CD4-positive, alpha-beta T cell (primary cell): ENCODE measurements at regions not wholly inside any gene's neighbourhood (a gene's known extent, or its start where the extent isn't known, plus 50 kb on each side); places are given as distances from the start of the nearest gene placed in this dataset.

ENCODE experiments used
- ATAC-seq: fragments of 200-7000 bp; cut with Tn5 transposase; one replicate; pipeline ENCODE4 v1.10.0; 2022; ENCODE audit warnings: mild to moderate bottlenecking; ENCODE audit not compliant: poor library complexity
- CTCF ChIA-PET: fragments of 350-600 bp; sonication (Branson Sonifier 250); formaldehyde crosslinking; loops from one replicate; lab custom pipeline; 2021; ENCODE audit warnings: antibody characterized with exemption, inconsistent platforms; lab: Charles Lee
- POLR2A ChIA-PET: fragments of 350-600 bp; sonication (Branson Sonifier 250); formaldehyde crosslinking; loops from one replicate; lab custom pipeline; 2021; ENCODE audit warnings: antibody characterized with exemption, inconsistent platforms; lab: Charles Lee
- DNase-seq, 14 experiments: peaks; one replicate each; pipeline ENCODE4 v3.0.0-alpha.2; 2013 to 2020; ENCODE audit warnings: mixed read lengths in 2 of 14
- H3K27ac ChIP-seq, 2 donors: one replicate each; pipeline versions ENCODE4 v1.5.1 to v1.7.0; 2013; ENCODE audit warnings: low read length in 2 of 2, low read depth in 1 of 2, mild to moderate bottlenecking in 1 of 2
- H3K27me3 ChIP-seq, 2 experiments: 1 replicate in 1 of 2; 2 replicates in 1 of 2; pipeline versions ENCODE4 v1.6.1 to v1.7.0; 2013; ENCODE audit warnings: low read length in 2 of 2, control low read depth in 1 of 2, mild to moderate bottlenecking in 1 of 2, moderate library complexity in 1 of 2; ENCODE audit not compliant: insufficient read depth in 2 of 2, control insufficient read depth in 1 of 2
- H3K36me3 ChIP-seq: one replicate; pipeline ENCODE4 v1.6.1; 2013; ENCODE audit warnings: low read length, control low read depth; ENCODE audit not compliant: insufficient read depth
- H3K4me1 ChIP-seq: one replicate; pipeline ENCODE4 v1.6.1; 2013; ENCODE audit warnings: low read length, control low read depth; ENCODE audit not compliant: insufficient read depth
- H3K4me3 ChIP-seq: one replicate; pipeline ENCODE4 v1.5.1; 2013; ENCODE audit warnings: mild to moderate bottlenecking, low read length, moderate library complexity
- H3K9me3 ChIP-seq, 2 experiments: 1 replicate in 1 of 2; 2 replicates in 1 of 2; pipeline versions ENCODE4 v1.6.1 to v1.7.0; 2013; ENCODE audit warnings: low read length in 2 of 2, mild to moderate bottlenecking in 2 of 2, control low read depth in 1 of 2, moderate library complexity in 1 of 2; ENCODE audit not compliant: control insufficient read depth in 1 of 2, insufficient read depth in 1 of 2
- H3K27ac Mint-ChIP-seq: one replicate; pipeline ENCODE4 v1.8.0; 2020; ENCODE audit warnings: mixed read lengths
- H3K27me3 Mint-ChIP-seq: one replicate; pipeline ENCODE4 v1.8.0; 2021; ENCODE audit warnings: mixed read lengths
- H3K36me3 Mint-ChIP-seq: one replicate; pipeline ENCODE4 v1.8.0; 2021; ENCODE audit warnings: low read depth, mixed read lengths
- H3K4me1 Mint-ChIP-seq: one replicate; pipeline ENCODE4 v1.8.0; 2021; ENCODE audit warnings: low read depth, mixed read lengths
- H3K4me3 Mint-ChIP-seq: one replicate; pipeline ENCODE4 v1.8.0; 2020; ENCODE audit warnings: mild to moderate bottlenecking, mixed read lengths
- H3K9me3 Mint-ChIP-seq: one replicate; pipeline ENCODE4 v1.8.0; 2020; ENCODE audit warnings: mixed read lengths
- intact Hi-C, 2 experiments: fragments of 100-400 bp; cut with DNase I in 1 of 2; cut with micrococcal nuclease in 1 of 2; formaldehyde crosslinking; loops; one replicate each; pipeline versions ENCODE4 v1.15.1 to v1.9.0; 2023 to 2025; cut with DNase I, micrococcal nuclease
- TF ChIP-seq, protein P1 (sequence below): fragments of 200-600 bp; IDR thresholded peaks from one replicate; pipeline ENCODE4 v1.8.0; 2022; ENCODE audit warnings: antibody characterized with exemption, mild to moderate bottlenecking

DNA sequence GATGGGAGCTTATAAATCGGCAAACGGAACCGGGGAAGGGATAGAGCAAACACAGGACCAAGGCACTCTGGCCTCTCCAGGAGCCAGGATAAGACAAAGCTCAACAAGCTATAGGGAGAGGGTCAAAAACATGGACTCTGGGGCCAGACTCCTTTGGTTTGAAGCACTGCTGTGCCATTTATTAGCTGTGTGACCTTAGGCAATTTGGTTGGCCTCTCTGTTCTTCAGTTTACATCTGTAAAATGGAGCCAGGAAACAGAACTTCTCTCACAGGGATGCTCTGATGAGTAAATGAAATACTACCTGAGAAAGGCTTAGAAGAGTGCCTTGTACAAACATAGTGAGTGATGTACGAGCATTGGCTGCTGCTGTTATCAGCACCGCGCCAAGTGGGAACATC is 213.3 kb upstream of the PWP1 start:
- Histone ChIP-seq H3K4me1 (peaks cover 34% of the 10 kb centered on the region), H3K27ac (no peak overlapping the region), H3K27me3 (no peaks in the 10 kb centered on the region), H3K36me3 (no peaks in the 10 kb centered on the region), H3K4me3 (no peak overlapping the region), H3K9me3 (no peaks in the 10 kb centered on the region)
- DNase-seq: no peak
- H3K36me3 Mint-ChIP-seq: no peaks in the 10 kb centered on the region
- H3K9me3 Mint-ChIP-seq: no peaks in the 10 kb centered on the region
- peaks cover 39% of the 10 kb centered on the region for H3K4me1 Mint-ChIP-seq
- POLR2A ChIA-PET: no interaction called here
- intact Hi-C loops: no loop called here
- TF ChIP-seq, protein P1, sequence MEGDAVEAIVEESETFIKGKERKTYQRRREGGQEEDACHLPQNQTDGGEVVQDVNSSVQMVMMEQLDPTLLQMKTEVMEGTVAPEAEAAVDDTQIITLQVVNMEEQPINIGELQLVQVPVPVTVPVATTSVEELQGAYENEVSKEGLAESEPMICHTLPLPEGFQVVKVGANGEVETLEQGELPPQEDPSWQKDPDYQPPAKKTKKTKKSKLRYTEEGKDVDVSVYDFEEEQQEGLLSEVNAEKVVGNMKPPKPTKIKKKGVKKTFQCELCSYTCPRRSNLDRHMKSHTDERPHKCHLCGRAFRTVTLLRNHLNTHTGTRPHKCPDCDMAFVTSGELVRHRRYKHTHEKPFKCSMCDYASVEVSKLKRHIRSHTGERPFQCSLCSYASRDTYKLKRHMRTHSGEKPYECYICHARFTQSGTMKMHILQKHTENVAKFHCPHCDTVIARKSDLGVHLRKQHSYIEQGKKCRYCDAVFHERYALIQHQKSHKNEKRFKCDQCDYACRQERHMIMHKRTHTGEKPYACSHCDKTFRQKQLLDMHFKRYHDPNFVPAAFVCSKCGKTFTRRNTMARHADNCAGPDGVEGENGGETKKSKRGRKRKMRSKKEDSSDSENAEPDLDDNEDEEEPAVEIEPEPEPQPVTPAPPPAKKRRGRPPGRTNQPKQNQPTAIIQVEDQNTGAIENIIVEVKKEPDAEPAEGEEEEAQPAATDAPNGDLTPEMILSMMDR: no peak
- H3K4me3 Mint-ChIP-seq: no peak overlapping the region
- ATAC-seq: no peak
- no peaks in the 10 kb centered on the region for H3K27me3 Mint-ChIP-seq
- CTCF ChIA-PET: no interaction called here
- H3K27ac Mint-ChIP-seq: no peak overlapping the region

DNA sequence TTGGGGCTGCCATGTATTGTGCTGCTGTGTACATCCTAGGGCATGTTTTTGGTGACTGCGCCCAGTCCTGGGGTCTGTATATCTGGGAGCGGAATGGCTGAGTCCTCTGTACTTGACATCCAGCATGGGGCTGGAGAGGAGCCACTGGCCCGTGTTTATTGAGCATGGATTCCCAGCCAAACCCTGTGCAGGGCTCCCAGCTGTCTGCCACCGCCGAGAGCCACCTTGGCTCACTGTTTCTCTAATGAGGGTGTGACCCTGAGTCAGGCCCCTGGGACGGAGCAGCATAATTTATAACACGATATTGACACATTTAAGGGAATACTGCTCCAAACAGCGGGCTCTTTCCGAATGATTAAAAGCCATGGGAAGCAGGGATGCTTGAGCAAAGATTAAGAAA is 211.5 kb upstream of the PWP1 start:
- Mint-ChIP-seq H3K9me3 (no peaks in the 10 kb centered on the region), H3K4me1 (peaks cover 36% of the 10 kb centered on the region), H3K27me3 (no peaks in the 10 kb centered on the region), H3K36me3 (no peaks in the 10 kb centered on the region), H3K4me3 (no peak overlapping the region), H3K27ac (no peak overlapping the region)
- CTCF ChIA-PET: no interaction called here
- no peaks in the 10 kb centered on the region for H3K27me3 ChIP-seq
- no peaks in the 10 kb centered on the region for H3K9me3 ChIP-seq
- no peak overlapping the region for H3K4me3 ChIP-seq
- DNase-seq (no peak), ATAC-seq (no peak)
- H3K27ac ChIP-seq: no peak overlapping the region
- intact Hi-C loops: no loop called here
- no peaks in the 10 kb centered on the region for H3K36me3 ChIP-seq
- POLR2A ChIA-PET: no interaction called here
- TF ChIP-seq, protein P1: no peak
- H3K4me1 ChIP-seq: peaks cover 29% of the 10 kb centered on the region

DNA sequence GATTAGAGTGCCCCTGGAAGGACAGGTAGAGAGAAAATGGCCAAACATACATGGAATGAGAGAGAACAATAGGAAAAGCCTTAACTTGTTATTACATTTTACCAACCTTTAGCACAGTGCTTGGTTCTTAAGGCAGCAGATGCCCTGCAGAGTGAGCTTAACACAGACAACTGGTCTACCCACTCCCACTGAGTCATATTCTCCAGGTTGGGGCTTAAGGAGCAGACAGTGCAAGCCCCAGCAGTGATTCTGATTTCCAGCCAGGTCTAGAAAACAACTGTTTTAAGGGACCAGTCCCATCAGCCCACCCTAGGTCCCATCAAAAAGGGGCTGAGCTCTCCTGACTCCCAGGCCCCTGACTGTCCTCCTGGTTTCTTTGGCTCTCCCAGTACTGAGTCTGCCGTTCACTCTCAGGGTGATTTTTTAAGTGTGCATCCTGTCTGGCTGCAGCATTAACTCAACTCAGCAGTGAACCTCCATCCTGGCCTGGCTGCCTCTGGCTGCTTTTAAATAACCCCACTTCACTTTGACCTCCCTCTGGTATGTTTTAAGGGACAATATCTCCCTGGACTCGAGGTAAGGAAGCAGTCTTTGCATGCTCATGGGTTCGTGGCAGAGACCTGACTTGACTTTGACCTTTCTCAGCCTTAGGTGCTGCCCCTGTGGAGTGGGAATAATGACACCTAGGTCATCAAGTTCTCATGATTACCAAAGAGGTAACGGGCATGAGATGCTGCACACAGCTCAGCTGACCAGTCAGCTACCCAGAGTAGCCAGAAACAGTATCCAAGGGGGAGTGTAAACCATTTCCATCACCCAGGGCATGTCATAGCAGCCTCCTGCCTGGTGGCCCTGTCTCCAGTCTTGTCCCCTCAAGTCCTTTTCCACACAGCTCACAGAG is 210.7 kb upstream of the PWP1 start:
- no peaks in the 10 kb centered on the region for H3K9me3 ChIP-seq
- no peak overlapping the region for H3K4me3 ChIP-seq
- H3K27ac ChIP-seq: no peak overlapping the region
- no peaks in the 10 kb centered on the region for H3K9me3 Mint-ChIP-seq
- H3K4me1 ChIP-seq: peaks cover 27% of the 10 kb centered on the region
- H3K4me3 Mint-ChIP-seq: no peak overlapping the region
- no peaks in the 10 kb centered on the region for H3K27me3 ChIP-seq
- no peaks in the 10 kb centered on the region for H3K36me3 Mint-ChIP-seq
- ChIA-PET CTCF (interaction anchor here (0.5 to 0.6 kb wide), 2 partner anchors 29 to 320 kb away, joined by 3 read pairs; no protein-coding TSS in a partner anchor), POLR2A (no interaction called here)
- DNase-seq (no peak), ATAC-seq (no peak)
- H3K27ac Mint-ChIP-seq: no peak overlapping the region
- H3K27me3 Mint-ChIP-seq: no peaks in the 10 kb centered on the region
- H3K4me1 Mint-ChIP-seq: peaks cover 42% of the 10 kb centered on the region
- no peaks in the 10 kb centered on the region for H3K36me3 ChIP-seq
- intact Hi-C loops: no loop called here
- TF ChIP-seq, protein P1: no peak
